Embryonic facial prominence (tissue), 1 donor: ENCODE measurements at regions not wholly inside any gene's neighbourhood (a gene's known extent, or its start where the extent isn't known, plus 50 kb on each side); places are given as distances from the start of the nearest gene placed in this dataset.
"Not testable (repeated sequence)": the region's sequence is repeated elsewhere in the genome, so short reads cannot be mapped to it uniquely, and the experiment has no call there.

ENCODE experiments used
- DNase-seq: peaks from one replicate; pipeline ENCODE4 v3.0.0-alpha.2; 2016; ENCODE audit errors: extremely low spot score

- DNase-seq, result no peak
Observed at GRCh38 chr2:194556629-194557028, 1100.4 kb upstream of the SLC39A10 start.

- no peak for DNase-seq
Observed at GRCh38 chr2:194553980-194554379, 1103.0 kb upstream of the SLC39A10 start.

GRCh38 chr2:194550702-194551101 lies 1106.3 kb upstream of the SLC39A10 start:
- DNase-seq, result no peak

GRCh38 chr2:194549387-194549786 lies 1107.6 kb upstream of the SLC39A10 start:
- no peak for DNase-seq

DNA sequence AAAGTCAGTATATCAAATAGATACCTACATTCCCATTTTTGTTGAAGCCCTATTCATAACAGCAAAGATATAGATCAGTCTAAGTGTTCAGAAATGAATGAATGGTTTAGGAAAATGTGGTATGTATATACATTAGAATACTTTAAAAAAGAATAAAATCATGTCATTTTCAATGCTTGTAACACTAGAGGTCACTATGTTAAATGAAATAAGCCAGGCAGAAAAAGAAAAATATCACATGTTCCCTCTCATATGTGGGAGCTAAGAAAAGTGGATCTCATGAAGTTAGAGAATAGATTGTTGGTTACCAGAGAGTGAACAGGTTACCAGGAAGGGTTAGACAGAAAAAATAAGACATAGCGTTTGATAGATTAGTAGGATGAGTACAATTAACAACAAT lies 1111.0 kb upstream of the SLC39A10 start:
- DNase-seq, result no peak

GRCh38 chr2:194539425-194539824 lies 1117.6 kb upstream of the SLC39A10 start:
- DNase-seq, result no peak

DNA sequence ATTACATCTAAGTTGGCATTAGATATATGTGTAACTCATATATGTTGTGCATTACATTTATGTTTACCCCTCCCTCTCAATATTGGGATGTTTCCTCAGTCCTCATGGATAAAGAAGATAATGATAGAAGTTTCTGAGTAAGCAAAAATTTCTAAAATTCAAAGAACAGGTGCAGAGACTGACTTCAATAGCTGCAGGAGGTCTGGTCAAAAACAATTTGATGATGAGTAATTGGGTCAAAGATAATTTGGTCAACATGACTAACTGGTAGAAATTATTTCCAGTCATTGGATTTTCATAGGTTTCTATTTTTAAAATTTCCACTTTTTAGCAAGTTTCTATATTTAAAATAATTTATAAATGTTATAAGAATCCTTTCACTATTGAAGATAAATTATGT lies 1130.9 kb upstream of the SLC39A10 start:
- DNase-seq, result no peak

GRCh38 chr2:194514281-194514680 lies 1142.7 kb upstream of the SLC39A10 start:
- DNase-seq, result no peak

DNA sequence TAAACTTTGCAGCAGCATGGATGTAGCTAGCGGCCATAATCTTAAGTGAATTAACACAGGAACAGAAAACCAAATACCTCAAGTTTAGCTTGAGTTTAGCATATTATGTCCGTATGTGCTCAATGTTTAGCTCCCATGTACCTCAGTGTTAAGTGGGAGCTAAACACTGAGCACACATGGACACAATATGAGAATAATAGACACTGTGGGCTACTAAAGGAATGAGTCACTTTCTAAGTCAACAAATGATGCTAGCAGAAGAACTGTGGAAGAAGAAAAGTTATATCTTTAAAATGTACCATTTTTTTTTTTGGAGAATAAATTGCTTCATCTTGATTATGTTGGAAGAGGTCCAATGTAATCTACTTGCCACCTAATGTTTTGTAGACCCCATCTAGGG lies 1146.0 kb upstream of the SLC39A10 start:
- not testable (repeated sequence) for DNase-seq

DNA sequence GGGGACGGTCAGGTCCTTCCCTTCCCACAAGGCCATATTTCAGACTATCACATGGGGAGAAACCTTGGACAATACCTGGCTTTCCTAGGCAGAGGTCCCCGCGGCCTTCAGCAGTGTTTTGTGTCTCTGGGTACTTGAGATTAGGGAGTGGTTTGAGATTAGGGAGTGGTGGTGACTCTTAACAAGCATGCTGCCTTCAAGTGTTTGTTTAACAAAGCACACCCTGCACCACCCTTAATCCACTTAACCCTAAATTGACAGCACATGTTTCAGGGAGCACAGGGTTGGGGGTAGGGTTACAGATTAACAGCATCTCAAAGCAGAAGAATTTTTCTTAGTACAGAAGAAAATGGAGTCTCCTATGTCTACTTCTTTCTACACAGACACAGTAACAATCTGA lies 1152.2 kb upstream of the SLC39A10 start:
- not testable (repeated sequence) for DNase-seq

- DNase-seq, result no peak
Observed at GRCh38 chr2:194495046-194495445, 1162.0 kb upstream of the SLC39A10 start.

GRCh38 chr2:194494401-194494800 lies 1162.6 kb upstream of the SLC39A10 start:
- no peak for DNase-seq

- no peak for DNase-seq
Observed at GRCh38 chr2:194491409-194492115, 1165.5 kb upstream of the SLC39A10 start.

DNA sequence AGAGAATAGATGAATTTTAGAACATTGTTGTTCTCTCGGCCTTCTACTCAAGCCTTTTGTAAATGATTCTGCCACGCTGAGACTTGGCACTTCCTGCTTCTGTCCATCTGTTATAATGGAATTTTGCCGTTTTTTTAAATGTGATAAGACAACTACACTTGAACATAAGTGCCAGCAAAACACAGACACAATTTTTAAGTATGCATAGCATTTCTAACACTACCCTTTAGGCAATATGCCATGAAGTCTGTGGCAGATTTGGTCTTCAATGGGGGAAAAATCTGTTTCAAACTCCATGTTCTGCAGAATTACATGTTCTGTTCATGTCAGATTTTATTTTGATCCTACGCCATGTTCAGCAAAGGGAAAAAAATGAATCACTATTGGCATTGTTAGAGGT lies 1170.7 kb upstream of the SLC39A10 start:
- no peak for DNase-seq

DNA sequence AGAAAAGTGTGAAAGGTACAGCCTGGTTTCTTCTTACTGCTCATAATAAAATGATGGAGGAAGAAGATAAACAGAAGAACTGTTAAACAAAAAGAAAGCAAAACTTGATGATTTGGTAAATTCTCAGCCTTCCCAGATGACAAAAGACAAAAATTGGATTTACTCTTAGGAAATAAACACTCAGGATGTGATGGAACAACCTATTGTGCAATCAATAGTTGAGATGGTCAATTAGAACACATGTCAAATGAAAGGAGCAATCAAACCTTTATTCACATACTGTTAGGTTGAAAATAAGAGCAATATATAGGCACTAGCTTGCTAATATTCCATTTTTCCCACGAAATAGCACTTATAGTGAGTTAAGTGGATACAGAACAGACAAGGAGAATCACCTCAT lies 1174.0 kb upstream of the SLC39A10 start:
- no peak for DNase-seq

DNA sequence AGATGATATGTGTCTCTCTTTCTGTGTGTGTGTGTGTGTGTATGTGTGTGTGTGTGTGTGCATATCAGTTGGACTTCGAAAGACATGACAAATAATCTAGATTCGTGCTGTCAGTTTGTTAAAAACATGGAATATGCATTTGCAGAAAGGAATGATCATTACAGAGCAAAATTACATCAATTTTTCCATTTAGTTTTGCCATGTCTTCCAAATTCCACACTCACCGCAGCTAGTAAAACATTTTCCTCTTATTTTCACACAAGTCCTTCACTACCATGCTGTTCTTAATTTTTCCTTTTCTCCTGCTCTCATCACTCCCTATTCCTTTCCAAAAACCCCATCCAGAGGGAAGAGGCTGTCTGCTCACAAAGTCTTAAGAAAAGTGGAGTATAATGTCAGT lies 1191.4 kb upstream of the SLC39A10 start:
- DNase-seq, result no peak

DNA sequence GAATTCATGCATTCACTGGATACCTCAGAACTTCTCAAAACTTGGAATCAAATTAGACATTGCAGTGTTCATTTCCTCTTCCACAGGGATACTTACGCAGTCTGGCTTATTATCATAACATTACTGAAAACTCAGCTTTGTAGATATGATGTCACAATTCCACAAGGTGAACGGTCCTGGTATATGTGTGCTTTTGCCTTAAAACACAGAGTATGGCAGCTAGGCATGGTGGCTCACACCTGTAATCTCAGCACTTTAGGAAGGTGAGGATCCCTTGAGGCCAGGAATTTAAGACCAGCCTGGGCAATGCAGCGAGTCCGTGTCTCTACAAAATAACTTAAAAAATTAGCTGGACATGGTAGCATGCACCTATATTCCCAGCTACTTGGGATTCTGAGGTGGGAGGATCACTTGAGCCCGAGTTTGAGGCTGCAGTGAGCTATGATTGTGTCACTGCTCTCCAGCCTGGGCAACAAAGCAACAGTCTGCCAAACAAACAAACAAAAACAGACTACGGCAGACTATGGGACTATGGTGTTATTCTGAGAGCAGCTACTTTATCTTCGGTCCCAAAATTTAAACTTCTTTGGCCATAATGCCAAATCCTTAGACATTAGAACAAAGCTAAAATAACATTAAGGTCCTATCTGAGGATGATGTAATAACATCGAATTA lies 1191.9 kb upstream of the SLC39A10 start:
- DNase-seq, result no peak

GRCh38 chr2:194462883-194463282 lies 1194.1 kb upstream of the SLC39A10 start:
- DNase-seq, result not testable (repeated sequence)

- no peak for DNase-seq
Observed at GRCh38 chr2:194455358-194455757, 1201.7 kb upstream of the SLC39A10 start.

DNA sequence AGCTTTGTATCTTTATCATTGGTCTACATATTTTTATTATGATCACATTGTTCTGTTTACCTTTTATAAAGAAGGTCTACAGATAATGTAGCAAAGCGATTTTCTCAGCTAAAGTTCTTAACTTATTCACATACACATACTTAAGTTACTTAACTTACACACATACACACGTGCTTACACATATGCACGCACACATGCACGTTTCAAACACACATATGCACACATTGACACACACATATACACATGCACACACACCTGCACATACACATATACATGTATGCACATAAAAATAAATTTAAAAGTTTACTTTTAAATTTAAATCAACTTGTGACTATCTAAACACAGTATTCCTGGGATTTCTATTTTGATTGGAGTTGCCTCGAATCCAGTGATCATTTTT lies 1204.5 kb upstream of the SLC39A10 start:
- DNase-seq, result no peak

GRCh38 chr2:194445226-194445625 lies 1211.8 kb upstream of the SLC39A10 start:
- no peak for DNase-seq

DNA sequence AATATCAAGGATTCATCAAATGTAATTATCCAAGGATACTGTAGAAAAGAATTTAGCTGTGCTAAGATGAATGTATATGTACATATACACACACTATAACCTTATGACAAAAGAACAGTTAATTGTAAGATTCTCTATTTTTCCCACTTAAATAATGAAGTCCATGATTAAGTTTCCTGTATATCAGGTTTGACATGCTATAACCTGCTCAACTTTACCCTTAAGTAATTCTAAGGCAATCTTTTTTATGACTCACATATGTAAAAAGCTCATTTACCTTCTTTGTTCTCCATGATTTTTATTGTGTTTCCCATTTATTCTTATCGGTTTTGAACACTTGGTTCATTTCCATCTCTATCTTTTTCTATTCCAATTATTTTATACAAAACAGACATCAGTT lies 1213.1 kb upstream of the SLC39A10 start:
- no peak for DNase-seq

DNA sequence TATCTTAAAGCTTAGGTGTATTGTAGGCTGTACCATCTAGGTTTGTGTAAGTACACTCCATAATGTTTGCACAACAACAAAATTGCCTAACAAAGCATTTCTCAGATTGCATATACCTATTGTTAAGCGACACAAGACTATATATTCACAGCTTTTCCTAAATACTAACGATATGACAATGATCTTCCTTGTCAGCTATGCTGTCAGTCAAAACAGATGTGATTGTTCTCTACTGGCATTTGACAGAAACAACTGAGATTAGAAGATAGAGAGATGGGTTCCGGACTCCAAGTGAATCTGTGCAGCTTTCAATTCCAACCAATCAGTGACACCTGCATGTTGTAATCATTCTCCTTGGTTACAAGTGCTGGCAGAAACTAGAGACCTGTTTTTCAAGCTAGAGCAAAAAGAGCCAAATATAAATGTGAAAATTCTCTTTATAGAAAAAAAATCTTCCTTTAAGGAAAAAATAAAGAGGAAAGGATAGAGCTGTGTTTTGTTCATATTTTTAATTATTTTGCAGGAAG lies 1232.3 kb upstream of the SLC39A10 start:
- DNase-seq, result no peak
